NB4 (cell line): ENCODE measurements at regions not wholly inside any gene's neighbourhood (a gene's known extent, or its start where the extent isn't known, plus 50 kb on each side); places are given as distances from the start of the nearest gene placed in this dataset.
"Not testable (repeated sequence)": the region's sequence is repeated elsewhere in the genome, so short reads cannot be mapped to it uniquely, and the experiment has no call there.

Experiments
- DNase-seq: peaks from one replicate; pipeline ENCODE4 v3.0.0; 2010; ENCODE audit warnings: low read depth
- H3K4me3 ChIP-seq: one replicate; pipeline ENCODE4 v1.5.1; 2011; ENCODE audit warnings: mild to moderate bottlenecking, low read depth, low read length, moderate library complexity
- CTCF ChIP-seq: IDR thresholded peaks from one replicate; pipeline ENCODE4 v1.5.1; 2012; ENCODE audit warnings: low read depth, low read length
- MYC ChIP-seq: IDR thresholded peaks from 2 replicates; pipeline ENCODE4 v1.6.1; 2011; ENCODE audit warnings: low read depth, low read length
- POLR2A ChIP-seq: IDR thresholded peaks from 2 replicates; pipeline ENCODE4 v1.6.1; 2011; ENCODE audit warnings: mild to moderate bottlenecking; ENCODE audit not compliant: insufficient read length; ENCODE audit errors: extremely low read depth
- TF ChIP-seq, protein P1 (sequence below): IDR thresholded peaks from 2 replicates; pipeline ENCODE4 v1.6.1; 2011; ENCODE audit warnings: low read depth, low read length

DNA sequence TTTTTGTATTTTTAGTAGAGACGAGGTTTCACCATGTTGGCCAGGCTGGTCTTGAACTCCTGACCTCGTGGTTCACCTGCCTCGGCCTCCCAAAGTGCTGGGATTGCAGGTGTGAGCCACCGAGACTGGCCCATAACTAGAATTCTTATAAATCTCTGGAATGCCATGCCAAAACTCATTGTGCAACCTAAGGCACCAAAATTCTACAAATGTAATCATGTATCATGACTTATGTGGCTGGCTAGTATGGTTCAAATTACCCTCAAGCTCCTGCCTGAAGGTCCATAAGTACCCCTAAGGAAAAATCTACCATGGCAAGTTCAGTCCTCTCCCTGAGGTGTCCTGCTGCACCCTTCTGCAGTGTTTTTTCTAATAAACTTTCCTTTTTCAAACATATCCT, 63.8 kb upstream of the CSF1 start:
- no peak for DNase-seq
- no peak overlapping the region for H3K4me3 ChIP-seq
- TF ChIP-seq CTCF (no peak), POLR2A (no peak), MYC (no peak)
- TF ChIP-seq, protein P1, sequence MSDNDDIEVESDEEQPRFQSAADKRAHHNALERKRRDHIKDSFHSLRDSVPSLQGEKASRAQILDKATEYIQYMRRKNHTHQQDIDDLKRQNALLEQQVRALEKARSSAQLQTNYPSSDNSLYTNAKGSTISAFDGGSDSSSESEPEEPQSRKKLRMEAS: no peak

DNA sequence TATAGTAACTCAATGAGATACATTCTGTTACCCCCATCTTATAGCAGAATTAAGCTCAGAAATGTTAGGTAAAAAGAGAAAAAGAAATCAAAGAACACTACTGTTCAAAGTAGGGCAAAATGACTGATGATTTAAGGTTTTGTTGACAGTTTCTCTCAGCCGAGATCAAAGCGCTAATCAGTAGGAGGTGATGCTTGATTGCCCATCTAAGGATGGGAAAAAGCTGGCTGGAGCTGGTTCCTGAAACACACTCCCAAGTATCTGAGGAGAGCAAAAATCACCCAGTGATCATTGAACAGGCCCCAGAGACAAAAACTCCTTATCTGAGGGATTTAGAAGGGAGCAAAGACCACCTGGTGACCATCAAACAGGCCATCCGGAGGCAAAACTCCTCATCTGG, 64.5 kb upstream of the CSF1 start:
- H3K4me3 ChIP-seq: no peak overlapping the region
- DNase-seq: no peak
- TF ChIP-seq, protein P1: no peak
- TF ChIP-seq POLR2A (no peak), MYC (no peak), CTCF (no peak)

- DNase-seq: no peak
- TF ChIP-seq MYC (no peak), POLR2A (no peak), CTCF (no peak)
- TF ChIP-seq, protein P1: no peak
Observed at GRCh38 chr1:109845658-109846057, 65.0 kb upstream of the CSF1 start.

DNA sequence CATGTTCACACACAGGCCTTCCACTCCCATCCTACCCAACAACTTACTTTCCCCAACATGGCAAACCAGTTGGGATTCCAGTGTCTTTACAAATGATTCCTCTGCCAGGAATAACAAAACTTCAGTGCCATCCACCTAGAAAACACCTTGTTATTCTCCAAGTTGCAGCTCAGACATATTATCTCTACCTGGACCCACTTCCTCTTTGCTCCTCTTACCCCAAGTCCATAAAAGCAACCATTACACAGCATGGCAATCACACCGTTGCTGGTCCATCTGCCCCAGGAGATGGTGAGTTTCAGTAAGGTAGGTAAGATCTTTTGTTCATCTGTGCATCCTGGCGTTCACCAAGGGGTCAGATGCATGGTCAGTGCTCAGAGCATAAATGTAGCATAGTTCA, 66.0 kb upstream of the CSF1 start:
- no peak for DNase-seq
- no peak overlapping the region for H3K4me3 ChIP-seq
- no peak for TF ChIP-seq MYC
- no peak for TF ChIP-seq CTCF
- TF ChIP-seq, protein P1: no peak
- no peak for TF ChIP-seq POLR2A

More at GRCh38 chr1:109845658-109846057, 65.0 kb upstream of the CSF1 start:
- no peak overlapping the region for H3K4me3 ChIP-seq

- DNase-seq: no peak
- TF ChIP-seq CTCF (no peak), MYC (no peak), POLR2A (no peak)
- TF ChIP-seq, protein P1: no peak
- no peak overlapping the region for H3K4me3 ChIP-seq
Observed at GRCh38 chr1:109840011-109840629, 70.5 kb upstream of the CSF1 start.

GRCh38 chr1:109839276-109839675, 71.4 kb upstream of the CSF1 start:
- not testable (repeated sequence) for DNase-seq

More at GRCh38 chr1:109839276-109839675, 71.4 kb upstream of the CSF1 start:
- not testable (repeated sequence) for H3K4me3 ChIP-seq
